ENCODE measurements at regions not wholly inside any gene's neighbourhood (a gene's known extent, or its start where the extent isn't known, plus 50 kb on each side); places are given as distances from the start of the nearest gene placed in this dataset.

- TF ChIP-seq EZH2 (IDR thresholded peaks at IDR 0.05; ENCODE audit: low read length, missing control alignments), result no peak
- TF ChIP-seq CTCF (conservative IDR thresholded peaks at IDR 0.05 in 1 of 2, IDR thresholded peaks at IDR 0.05 in 1 of 2; ENCODE audit: low read depth in 1 of 2, low read length in 2 of 2), result no peak
These were observed 145.2 kb upstream of the TMEM108 start for GRCh38 chr3:132892956-132893355.

Data from fibroblast of lung (primary cell).